ENCODE measurements at regions not wholly inside any gene's neighbourhood (a gene's known extent, or its start where the extent isn't known, plus 50 kb on each side); places are given as distances from the start of the nearest gene placed in this dataset.
"Not testable (repeated sequence)": the region's sequence is repeated elsewhere in the genome, so short reads cannot be mapped to it uniquely, and the experiment has no call there.

DNA sequence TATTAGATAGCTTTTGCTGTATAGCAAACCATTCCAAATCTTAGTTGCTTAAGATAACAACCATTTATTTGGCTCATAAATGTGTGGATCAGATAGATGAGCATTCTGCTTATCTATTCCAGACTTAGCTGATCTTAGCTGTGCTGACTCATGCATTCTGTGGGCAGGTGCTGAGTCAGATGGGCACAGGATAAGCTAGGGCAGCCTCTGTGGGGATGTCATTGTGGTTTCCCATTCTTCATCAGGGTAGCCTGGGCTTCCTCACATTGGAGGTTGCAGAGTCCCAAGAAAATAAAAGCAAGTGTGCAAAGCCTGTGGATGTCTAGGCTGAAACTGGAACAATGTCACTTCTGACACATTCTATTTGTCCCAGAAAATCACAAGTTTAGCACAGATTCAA lies 917.0 kb downstream of the TYW1 start:
- Histone ChIP-seq H3K27ac (ENCODE audit: low read depth, low read length) (no peak overlapping the region), H3K4me3 (ENCODE audit: low read length) (no peak overlapping the region), H3K9me2 (replicated peaks; ENCODE audit: control insufficient read depth, low read length) (no peaks in the 10 kb centered on the region; the same call in 1 of the 2 replicates), H3K79me2 (ENCODE audit: control insufficient read depth, low read length) (no peaks in the 10 kb centered on the region), H3F3A (ENCODE audit: control insufficient read depth, insufficient read depth) (peaks cover 3% of the 10 kb centered on the region), H3K4me1 (ENCODE audit: control insufficient read depth, low read length) (peaks cover 8% of the 10 kb centered on the region), H3K9me3 (ENCODE audit: control insufficient read depth, insufficient read depth, low read length) (peaks cover 15% of the 10 kb centered on the region), H4K20me1 (ENCODE audit: control insufficient read depth, insufficient read depth, low read depth, low read length) (no peaks in the 10 kb centered on the region), H3K4me2 (ENCODE audit: low read length) (no peak overlapping the region), H3K27me3 (ENCODE audit: control insufficient read depth, low read length) (no peaks in the 10 kb centered on the region), H3K36me3 (ENCODE audit: control insufficient read depth, low read length) (peaks cover 3% of the 10 kb centered on the region)
- TF ChIP-seq, protein P1, sequence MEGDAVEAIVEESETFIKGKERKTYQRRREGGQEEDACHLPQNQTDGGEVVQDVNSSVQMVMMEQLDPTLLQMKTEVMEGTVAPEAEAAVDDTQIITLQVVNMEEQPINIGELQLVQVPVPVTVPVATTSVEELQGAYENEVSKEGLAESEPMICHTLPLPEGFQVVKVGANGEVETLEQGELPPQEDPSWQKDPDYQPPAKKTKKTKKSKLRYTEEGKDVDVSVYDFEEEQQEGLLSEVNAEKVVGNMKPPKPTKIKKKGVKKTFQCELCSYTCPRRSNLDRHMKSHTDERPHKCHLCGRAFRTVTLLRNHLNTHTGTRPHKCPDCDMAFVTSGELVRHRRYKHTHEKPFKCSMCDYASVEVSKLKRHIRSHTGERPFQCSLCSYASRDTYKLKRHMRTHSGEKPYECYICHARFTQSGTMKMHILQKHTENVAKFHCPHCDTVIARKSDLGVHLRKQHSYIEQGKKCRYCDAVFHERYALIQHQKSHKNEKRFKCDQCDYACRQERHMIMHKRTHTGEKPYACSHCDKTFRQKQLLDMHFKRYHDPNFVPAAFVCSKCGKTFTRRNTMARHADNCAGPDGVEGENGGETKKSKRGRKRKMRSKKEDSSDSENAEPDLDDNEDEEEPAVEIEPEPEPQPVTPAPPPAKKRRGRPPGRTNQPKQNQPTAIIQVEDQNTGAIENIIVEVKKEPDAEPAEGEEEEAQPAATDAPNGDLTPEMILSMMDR (IDR thresholded peaks at IDR 0.05; ENCODE audit: low read depth, low read length, poor library complexity, severe bottlenecking), result no peak
- TF ChIP-seq EZH2phosphoT487 (IDR thresholded peaks at IDR 0.05; ENCODE audit: borderline replicate concordance, low read length), result no peak

DNA sequence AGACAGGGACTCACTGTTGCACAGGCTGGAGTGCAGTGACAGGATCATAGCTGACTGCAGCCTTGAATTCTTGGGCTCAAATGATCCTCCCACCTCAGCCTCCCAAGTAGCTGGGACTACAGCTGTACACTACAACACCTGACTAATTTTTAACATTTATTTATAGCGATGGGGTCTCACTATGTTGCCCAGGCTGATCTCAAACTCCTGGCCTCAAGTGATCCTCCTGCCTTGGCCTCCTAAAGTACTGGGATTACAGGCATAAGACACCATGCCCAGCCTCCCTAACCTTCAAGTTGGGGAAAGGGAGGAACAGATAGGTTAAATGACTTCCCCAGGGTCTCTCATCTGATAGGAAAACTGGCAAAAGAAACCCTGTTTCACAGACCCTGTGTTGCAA lies 919.5 kb downstream of the TYW1 start:
- H4K20me1 ChIP-seq (ENCODE audit: control insufficient read depth, insufficient read depth, low read depth, low read length); H3K4me3 ChIP-seq (ENCODE audit: low read length); H3K9me2 ChIP-seq (replicated peaks; ENCODE audit: control insufficient read depth, low read length); H3K27me3 ChIP-seq (ENCODE audit: control insufficient read depth, low read length); H3K79me2 ChIP-seq (ENCODE audit: control insufficient read depth, low read length); H3K27ac ChIP-seq (ENCODE audit: low read depth, low read length); H3K4me2 ChIP-seq (ENCODE audit: low read length); H3F3A ChIP-seq (ENCODE audit: control insufficient read depth, insufficient read depth); H3K36me3 ChIP-seq (ENCODE audit: control insufficient read depth, low read length): not testable (repeated sequence)
- Histone ChIP-seq H3K9me3 (ENCODE audit: control insufficient read depth, insufficient read depth, low read length) (peaks cover 24% of the 10 kb centered on the region), H3K4me1 (ENCODE audit: control insufficient read depth, low read length) (peaks cover 11% of the 10 kb centered on the region)

DNA sequence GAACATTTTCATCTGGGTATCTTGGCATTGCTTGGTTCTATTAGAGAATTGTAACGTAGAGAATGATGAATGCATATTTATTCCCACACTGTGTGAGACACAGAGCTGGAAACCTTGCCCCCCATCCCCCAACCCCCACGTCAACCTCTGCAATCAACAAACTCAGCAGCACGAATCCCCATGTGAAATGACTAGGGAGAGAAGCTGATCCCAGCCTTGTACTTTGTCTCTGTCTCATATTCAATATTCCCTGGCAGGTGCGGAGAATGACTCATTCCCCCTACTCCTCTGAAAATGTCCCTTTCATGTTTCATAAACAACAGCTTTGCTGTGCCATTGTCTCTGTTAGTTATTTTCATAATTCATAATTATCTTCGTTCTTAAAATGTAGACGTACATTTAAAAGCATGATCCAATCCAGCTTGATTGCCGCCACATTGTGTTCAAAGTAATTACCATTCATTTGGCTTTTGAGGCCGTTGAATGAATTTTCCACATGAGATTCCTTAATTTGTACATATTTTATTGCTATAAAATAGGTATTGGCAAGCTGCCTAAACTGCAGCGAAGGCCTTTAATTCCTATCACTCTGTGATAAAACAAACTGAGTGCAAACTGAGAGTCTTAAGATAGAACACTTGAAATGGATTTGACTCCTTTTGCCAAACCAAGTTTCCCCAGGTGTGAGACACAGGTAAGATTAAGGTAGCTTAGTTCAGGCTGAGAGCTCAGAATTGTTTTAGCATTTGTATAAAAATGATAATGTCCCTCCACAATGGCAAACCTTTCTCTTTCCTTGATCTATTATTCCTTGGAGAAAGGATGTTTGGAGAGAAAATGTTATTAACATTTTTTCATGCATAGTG lies 920.2 kb downstream of the TYW1 start:
- Histone ChIP-seq H3K27ac (ENCODE audit: low read depth, low read length) (no peak overlapping the region), H3K27me3 (ENCODE audit: control insufficient read depth, low read length) (no peaks in the 10 kb centered on the region), H3K9me3 (ENCODE audit: control insufficient read depth, insufficient read depth, low read length) (peaks cover 24% of the 10 kb centered on the region), H3K4me2 (ENCODE audit: low read length) (no peak overlapping the region), H4K20me1 (ENCODE audit: control insufficient read depth, insufficient read depth, low read depth, low read length) (no peaks in the 10 kb centered on the region), H3K9me2 (replicated peaks; ENCODE audit: control insufficient read depth, low read length) (no peaks in the 10 kb centered on the region; the same call in 1 of the 2 replicates), H3K36me3 (ENCODE audit: control insufficient read depth, low read length) (peaks cover 7% of the 10 kb centered on the region), H3K79me2 (ENCODE audit: control insufficient read depth, low read length) (no peaks in the 10 kb centered on the region), H3K4me3 (ENCODE audit: low read length) (no peak overlapping the region), H3F3A (ENCODE audit: control insufficient read depth, insufficient read depth) (peaks cover 3% of the 10 kb centered on the region), H3K4me1 (ENCODE audit: control insufficient read depth, low read length) (peaks cover 11% of the 10 kb centered on the region)
- TF ChIP-seq, protein P1 (IDR thresholded peaks at IDR 0.05; ENCODE audit: low read depth, low read length, poor library complexity, severe bottlenecking), result no peak
- TF ChIP-seq EZH2phosphoT487 (IDR thresholded peaks at IDR 0.05; ENCODE audit: borderline replicate concordance, low read length), result no peak

DNA sequence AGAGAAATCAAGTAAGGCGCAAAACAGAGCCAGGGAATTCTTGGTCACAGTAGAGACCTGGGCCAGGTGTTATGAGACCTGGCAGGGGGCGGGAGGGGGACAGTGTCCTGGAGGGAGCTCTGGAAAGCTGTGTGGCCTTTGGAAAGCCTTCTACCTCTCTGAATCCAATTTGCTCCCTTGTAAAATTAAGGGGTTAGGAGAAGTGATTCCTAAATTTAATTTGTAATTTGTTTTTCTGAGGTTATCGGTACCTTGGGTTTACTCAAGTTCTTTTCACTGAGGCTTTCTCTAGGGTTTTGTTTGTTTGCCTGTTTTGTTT lies 920.8 kb downstream of the TYW1 start:
- Histone ChIP-seq H3K9me2 (replicated peaks; ENCODE audit: control insufficient read depth, low read length) (no peaks in the 10 kb centered on the region; the same call in 1 of the 2 replicates), H3K4me3 (ENCODE audit: low read length) (no peak overlapping the region), H3K4me1 (ENCODE audit: control insufficient read depth, low read length) (peaks cover 11% of the 10 kb centered on the region), H3K79me2 (ENCODE audit: control insufficient read depth, low read length) (no peaks in the 10 kb centered on the region), H3K27ac (ENCODE audit: low read depth, low read length) (no peak overlapping the region), H3K9me3 (ENCODE audit: control insufficient read depth, insufficient read depth, low read length) (peaks cover 24% of the 10 kb centered on the region), H3K36me3 (ENCODE audit: control insufficient read depth, low read length) (peaks cover 7% of the 10 kb centered on the region), H3F3A (ENCODE audit: control insufficient read depth, insufficient read depth) (peaks cover 3% of the 10 kb centered on the region), H3K4me2 (ENCODE audit: low read length) (no peak overlapping the region), H3K27me3 (ENCODE audit: control insufficient read depth, low read length) (no peaks in the 10 kb centered on the region), H4K20me1 (ENCODE audit: control insufficient read depth, insufficient read depth, low read depth, low read length) (no peaks in the 10 kb centered on the region)
- TF ChIP-seq EZH2phosphoT487 (IDR thresholded peaks at IDR 0.05; ENCODE audit: borderline replicate concordance, low read length), result no peak
- TF ChIP-seq, protein P1 (IDR thresholded peaks at IDR 0.05; ENCODE audit: low read depth, low read length, poor library complexity, severe bottlenecking), result no peak

Data from DOHH2 (cell line).